ENCODE measurements at regions not wholly inside any gene's neighbourhood (a gene's known extent, or its start where the extent isn't known, plus 50 kb on each side); places are given as distances from the start of the nearest gene placed in this dataset.

GRCh38 chr4:14896656-14897175 lies 105.6 kb upstream of the CPEB2 start:
- no peak for TF ChIP-seq POLR2A (IDR thresholded peaks at IDR 0.05; ENCODE audit: low read depth)
- no peak for TF ChIP-seq CTCF (IDR thresholded peaks at IDR 0.05)
- TF ChIP-seq POLR2AphosphoS5 (IDR thresholded peaks at IDR 0.05), result no peak
- TF ChIP-seq EP300 (IDR thresholded peaks at IDR 0.05), result no peak

Data from esophagus muscularis mucosa (tissue), 4 donors.